Esophagus squamous epithelium (tissue), 4 donors: ENCODE measurements at regions not wholly inside any gene's neighbourhood (a gene's known extent, or its start where the extent isn't known, plus 50 kb on each side); places are given as distances from the start of the nearest gene placed in this dataset.

Experiments used
- POLR2A ChIP-seq, 4 donors: fragments of 450-650 bp; IDR thresholded peaks; one replicate each; pipeline ENCODE4 v1.6.1; 2017; ENCODE audit warnings: antibody characterized with exemption in 4 of 4, mild to moderate bottlenecking in 4 of 4, moderate library complexity in 3 of 4
- TF ChIP-seq, protein P1 (sequence below), 6 experiments: fragments of 450-650 bp in 4 of 6; fragments of 200-600 bp in 2 of 6; sonication (generic) in 2 of 6; IDR thresholded peaks; one replicate each; pipeline ENCODE4 v1.5.1; 2016 to 2019; ENCODE audit warnings: antibody characterized with exemption in 6 of 6, mild to moderate bottlenecking in 4 of 6, moderate library complexity in 4 of 6

GRCh38 chrX:22712942-22713341, 286.8 kb upstream of the DDX53 start:
- TF ChIP-seq, protein P1, sequence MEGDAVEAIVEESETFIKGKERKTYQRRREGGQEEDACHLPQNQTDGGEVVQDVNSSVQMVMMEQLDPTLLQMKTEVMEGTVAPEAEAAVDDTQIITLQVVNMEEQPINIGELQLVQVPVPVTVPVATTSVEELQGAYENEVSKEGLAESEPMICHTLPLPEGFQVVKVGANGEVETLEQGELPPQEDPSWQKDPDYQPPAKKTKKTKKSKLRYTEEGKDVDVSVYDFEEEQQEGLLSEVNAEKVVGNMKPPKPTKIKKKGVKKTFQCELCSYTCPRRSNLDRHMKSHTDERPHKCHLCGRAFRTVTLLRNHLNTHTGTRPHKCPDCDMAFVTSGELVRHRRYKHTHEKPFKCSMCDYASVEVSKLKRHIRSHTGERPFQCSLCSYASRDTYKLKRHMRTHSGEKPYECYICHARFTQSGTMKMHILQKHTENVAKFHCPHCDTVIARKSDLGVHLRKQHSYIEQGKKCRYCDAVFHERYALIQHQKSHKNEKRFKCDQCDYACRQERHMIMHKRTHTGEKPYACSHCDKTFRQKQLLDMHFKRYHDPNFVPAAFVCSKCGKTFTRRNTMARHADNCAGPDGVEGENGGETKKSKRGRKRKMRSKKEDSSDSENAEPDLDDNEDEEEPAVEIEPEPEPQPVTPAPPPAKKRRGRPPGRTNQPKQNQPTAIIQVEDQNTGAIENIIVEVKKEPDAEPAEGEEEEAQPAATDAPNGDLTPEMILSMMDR (IDR thresholded peaks at IDR 0.05) = no peak
- TF ChIP-seq POLR2A (IDR thresholded peaks at IDR 0.05) = no peak
